NB4 (cell line): ENCODE measurements at regions not wholly inside any gene's neighbourhood (a gene's known extent, or its start where the extent isn't known, plus 50 kb on each side); places are given as distances from the start of the nearest gene placed in this dataset.

Experiments used
- DNase-seq: peaks from one replicate; pipeline ENCODE4 v3.0.0; 2010; ENCODE audit warnings: low read depth
- H3K4me3 ChIP-seq: one replicate; pipeline ENCODE4 v1.5.1; 2011; ENCODE audit warnings: mild to moderate bottlenecking, low read depth, low read length, moderate library complexity
- MYC ChIP-seq: IDR thresholded peaks from 2 replicates; pipeline ENCODE4 v1.6.1; 2011; ENCODE audit warnings: low read depth, low read length
- POLR2A ChIP-seq: IDR thresholded peaks from 2 replicates; pipeline ENCODE4 v1.6.1; 2011; ENCODE audit warnings: mild to moderate bottlenecking; ENCODE audit not compliant: insufficient read length; ENCODE audit errors: extremely low read depth
- TF ChIP-seq, protein P1 (sequence below): IDR thresholded peaks from 2 replicates; pipeline ENCODE4 v1.6.1; 2011; ENCODE audit warnings: low read depth, low read length
- TF ChIP-seq, protein P2 (sequence below): IDR thresholded peaks from one replicate; pipeline ENCODE4 v1.5.1; 2012; ENCODE audit warnings: low read depth, low read length

DNA sequence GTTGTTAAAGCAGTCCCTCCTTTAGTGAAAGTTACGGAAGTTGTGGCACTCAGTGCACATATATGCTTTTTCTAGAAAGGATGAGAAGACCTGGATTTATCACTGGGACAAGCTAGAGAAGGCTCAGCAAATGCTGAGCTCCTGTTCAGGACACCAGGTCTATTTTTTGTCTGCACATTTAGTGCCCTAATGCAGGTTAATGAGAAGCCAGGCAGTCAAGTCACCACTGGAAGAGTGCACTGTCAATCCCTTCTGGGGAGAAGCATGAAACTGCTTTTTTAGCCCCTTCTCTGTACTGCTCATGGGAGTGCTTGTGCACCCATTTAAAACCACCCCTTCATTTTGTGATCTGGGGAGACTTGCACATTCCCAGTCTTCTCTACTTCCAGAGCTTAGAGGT is 624.1 kb upstream of the USP24 start:
- TF ChIP-seq, protein P1, sequence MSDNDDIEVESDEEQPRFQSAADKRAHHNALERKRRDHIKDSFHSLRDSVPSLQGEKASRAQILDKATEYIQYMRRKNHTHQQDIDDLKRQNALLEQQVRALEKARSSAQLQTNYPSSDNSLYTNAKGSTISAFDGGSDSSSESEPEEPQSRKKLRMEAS: no peak
- TF ChIP-seq, protein P2, sequence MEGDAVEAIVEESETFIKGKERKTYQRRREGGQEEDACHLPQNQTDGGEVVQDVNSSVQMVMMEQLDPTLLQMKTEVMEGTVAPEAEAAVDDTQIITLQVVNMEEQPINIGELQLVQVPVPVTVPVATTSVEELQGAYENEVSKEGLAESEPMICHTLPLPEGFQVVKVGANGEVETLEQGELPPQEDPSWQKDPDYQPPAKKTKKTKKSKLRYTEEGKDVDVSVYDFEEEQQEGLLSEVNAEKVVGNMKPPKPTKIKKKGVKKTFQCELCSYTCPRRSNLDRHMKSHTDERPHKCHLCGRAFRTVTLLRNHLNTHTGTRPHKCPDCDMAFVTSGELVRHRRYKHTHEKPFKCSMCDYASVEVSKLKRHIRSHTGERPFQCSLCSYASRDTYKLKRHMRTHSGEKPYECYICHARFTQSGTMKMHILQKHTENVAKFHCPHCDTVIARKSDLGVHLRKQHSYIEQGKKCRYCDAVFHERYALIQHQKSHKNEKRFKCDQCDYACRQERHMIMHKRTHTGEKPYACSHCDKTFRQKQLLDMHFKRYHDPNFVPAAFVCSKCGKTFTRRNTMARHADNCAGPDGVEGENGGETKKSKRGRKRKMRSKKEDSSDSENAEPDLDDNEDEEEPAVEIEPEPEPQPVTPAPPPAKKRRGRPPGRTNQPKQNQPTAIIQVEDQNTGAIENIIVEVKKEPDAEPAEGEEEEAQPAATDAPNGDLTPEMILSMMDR: no peak
- TF ChIP-seq POLR2A: no peak
- TF ChIP-seq MYC: no peak
- no peak overlapping the region for H3K4me3 ChIP-seq
- DNase-seq: no peak

DNA sequence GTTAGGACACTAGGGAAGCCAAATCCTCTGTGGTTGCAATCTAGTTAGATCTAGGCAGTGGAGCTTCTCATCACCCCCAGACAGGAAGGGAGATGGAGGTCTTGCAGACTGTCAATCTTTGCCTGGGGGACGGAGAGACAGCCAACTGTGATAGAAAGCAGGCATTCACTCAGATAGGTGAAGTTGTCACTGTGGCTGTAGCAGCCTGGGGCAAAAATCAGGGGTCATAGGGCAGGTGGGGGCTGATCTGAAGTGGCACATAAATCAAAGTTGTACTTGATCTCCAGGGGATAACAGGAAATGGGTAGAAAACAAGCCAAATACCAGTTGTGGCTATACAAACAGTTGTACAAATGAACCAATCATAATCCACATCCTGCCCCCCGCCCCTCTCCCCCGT is 620.9 kb upstream of the USP24 start:
- no peak for DNase-seq
- H3K4me3 ChIP-seq: no peak overlapping the region
- TF ChIP-seq MYC: no peak
- TF ChIP-seq, protein P1: no peak
- TF ChIP-seq, protein P2: no peak
- no peak for TF ChIP-seq POLR2A

DNA sequence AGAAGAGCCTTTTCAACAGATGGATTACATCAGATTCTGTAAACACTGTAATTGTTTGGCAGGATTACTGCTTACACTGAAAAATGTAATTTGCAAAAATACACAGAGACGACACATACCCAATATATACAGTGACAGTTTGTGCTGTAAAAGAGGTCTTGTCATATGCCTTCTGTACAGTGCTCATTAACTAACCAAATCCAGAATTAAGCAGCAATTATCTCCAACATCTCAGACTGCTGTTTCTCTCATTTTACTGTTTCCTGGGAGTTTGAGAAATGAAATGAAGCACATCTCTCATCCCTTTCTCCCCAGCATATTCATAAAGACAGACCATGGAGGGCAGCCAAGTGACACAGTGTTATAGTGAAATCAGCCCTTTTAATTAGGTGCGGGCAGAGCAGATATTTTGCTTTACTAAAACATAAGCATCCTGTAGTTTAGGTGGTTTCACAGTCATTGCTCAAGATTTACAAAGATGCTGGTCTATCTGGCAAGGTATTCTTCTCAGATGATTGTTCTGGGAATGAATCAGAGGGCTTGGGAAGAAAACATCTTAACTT is 618.4 kb upstream of the USP24 start:
- no peak overlapping the region for H3K4me3 ChIP-seq
- DNase-seq: no peak
- TF ChIP-seq, protein P1: no peak
- no peak for TF ChIP-seq POLR2A
- TF ChIP-seq, protein P2: no peak
- no peak for TF ChIP-seq MYC

DNA sequence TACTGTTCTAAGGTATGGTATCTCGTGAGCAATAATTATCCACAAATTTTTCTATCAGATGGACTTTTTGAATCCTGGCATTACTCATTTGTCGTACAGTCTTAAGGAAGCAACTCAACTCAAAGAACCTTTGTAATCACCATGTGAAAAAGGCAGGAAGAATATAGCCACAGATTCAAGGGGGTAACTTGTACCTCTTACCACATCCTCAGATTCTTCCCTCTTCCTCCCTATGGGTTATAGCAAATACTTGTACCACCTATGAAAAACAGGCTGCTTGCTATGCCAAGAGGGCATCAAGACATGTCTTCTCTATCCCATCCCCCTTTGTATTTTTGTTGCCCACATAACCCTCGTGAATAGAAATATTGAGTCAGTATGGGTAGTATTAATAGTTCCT is 616.6 kb upstream of the USP24 start:
- no peak overlapping the region for H3K4me3 ChIP-seq
- TF ChIP-seq POLR2A (no peak), MYC (no peak)
- TF ChIP-seq, protein P2: no peak
- TF ChIP-seq, protein P1: no peak
- no peak for DNase-seq

DNA sequence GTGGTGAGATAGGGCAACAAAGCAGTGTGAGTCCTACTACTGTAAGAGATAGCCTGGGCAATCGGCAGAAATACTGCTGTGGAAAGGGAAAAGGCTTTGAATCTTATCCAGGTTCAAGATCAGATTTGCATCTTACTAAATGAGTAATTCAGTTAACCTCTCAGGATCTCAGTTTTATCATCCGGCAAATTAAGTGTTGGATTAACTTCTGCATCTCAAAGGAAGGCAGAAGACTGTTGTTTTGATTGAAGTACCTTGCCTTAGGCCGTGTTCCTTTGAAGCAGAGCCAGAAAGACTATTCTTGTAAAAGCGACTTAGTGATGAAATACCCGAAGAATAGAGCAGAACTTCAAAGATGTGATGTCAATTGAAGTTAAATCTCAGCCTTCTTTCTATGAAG is 612.9 kb upstream of the USP24 start:
- no peak overlapping the region for H3K4me3 ChIP-seq
- no peak for DNase-seq
- TF ChIP-seq, protein P2: no peak

DNA sequence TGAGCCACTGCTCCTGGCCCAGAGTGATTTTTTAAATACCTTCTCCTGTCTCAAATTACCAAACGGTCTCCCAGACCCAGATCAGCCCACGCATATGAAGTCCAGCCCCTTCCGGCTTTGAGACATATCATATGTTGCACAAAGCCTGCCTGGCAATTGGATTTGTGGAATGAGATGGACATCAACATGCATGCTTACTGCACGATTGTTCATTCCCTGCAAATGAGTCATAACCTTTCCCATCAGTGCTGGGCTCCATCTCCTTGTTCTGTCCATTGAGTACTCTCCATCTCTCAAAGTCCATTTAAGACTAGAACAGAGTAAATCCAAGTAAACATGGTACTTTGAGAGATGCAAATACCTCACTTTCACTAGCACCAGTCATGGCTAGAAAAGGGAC is 612.2 kb upstream of the USP24 start:
- no peak for DNase-seq
- TF ChIP-seq, protein P2: no peak
- TF ChIP-seq POLR2A (no peak), MYC (no peak)
- TF ChIP-seq, protein P1: no peak
- H3K4me3 ChIP-seq: no peak overlapping the region
